ENCODE measurements at regions not wholly inside any gene's neighbourhood (a gene's known extent, or its start where the extent isn't known, plus 50 kb on each side); places are given as distances from the start of the nearest gene placed in this dataset.
"Not testable (repeated sequence)": the region's sequence is repeated elsewhere in the genome, so short reads cannot be mapped to it uniquely, and the experiment has no call there.

GRCh38 chr4:126526335-126526734, 1106.4 kb upstream of the INTU start:
- no peak for DNase-seq (ENCODE audit: low read depth)

DNA sequence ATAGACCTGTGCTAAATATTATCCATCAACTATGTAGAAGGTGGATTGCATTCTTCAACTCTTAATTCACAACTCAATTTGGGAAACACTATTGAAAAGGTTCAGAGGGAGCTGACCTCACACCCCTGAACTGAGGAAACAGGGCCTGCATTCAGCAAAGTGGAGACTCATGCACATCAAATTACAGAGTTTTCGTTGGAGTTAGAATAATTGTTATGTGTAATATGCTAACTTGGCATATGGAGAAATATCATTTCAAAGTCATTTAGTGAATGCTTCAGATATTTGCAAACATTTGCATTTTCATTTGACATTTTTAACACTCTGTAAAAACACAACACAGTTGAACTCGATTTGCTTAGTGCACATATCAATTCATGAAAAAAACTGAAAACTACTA, 1102.8 kb upstream of the INTU start:
- DNase-seq (ENCODE audit: low read depth): no peak

GRCh38 chr4:126530996-126531585, 1101.7 kb upstream of the INTU start:
- DNase-seq (ENCODE audit: low read depth): no peak

DNA sequence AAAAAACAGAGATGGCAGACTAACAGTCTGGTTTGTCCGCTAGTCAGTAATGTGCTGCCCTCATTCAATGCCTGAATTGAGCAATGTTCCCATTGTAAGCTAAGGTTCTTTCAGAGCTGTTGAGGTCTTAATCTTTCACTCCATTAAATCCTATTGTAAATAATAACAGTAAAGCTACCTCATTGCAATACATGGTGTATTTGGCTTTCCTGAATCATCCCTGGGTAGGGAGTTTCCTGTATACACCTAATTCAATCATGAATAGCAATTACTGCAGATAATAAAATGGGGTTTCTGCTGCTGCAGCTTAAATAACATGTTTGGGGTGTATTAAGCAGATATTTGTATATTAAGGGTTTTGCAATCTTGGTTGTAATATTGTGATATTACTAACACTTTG, 1100.2 kb upstream of the INTU start:
- DNase-seq (ENCODE audit: low read depth): no peak

- DNase-seq (ENCODE audit: low read depth): no peak
These were observed 1099.5 kb upstream of the INTU start for GRCh38 chr4:126533146-126533805.

DNA sequence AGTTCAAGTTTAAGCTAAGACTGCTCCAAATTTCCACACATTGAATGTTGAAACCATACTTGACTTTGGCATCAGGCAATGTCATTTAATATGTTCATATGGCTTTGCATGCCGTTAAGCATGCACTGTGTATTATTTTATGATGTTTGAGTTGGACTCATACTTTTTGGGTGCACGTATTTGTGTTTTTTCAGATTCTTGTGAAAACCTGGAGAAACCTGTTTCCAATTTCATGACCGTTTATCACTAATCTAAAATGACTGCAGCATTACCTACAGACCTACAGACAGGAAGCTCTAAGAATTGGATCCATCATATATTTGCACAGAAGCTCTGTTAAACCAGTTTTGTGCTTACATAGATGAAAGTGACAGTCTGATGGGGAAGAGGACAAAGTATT, 1093.0 kb upstream of the INTU start:
- no peak for DNase-seq (ENCODE audit: low read depth)

DNA sequence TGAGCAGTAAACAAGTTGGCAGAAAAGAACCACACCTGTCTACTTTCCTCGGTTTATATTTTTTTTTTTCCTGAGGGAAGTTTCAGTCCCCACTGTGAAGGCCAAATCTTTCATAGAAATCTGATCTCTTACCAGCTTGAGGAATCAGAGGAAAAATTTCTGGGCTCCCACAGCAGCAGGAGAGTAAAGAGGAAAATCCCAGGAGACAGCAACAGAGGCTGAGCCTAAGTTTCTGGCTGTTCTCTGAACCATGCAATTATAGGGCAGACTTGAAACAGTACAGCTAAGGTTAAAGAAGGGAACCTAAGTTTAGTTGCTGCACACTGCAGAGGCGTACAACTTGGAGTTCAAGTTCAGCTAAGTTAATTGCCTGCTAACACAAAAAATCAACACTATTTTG, 1090.9 kb upstream of the INTU start:
- DNase-seq (ENCODE audit: low read depth): no peak

DNA sequence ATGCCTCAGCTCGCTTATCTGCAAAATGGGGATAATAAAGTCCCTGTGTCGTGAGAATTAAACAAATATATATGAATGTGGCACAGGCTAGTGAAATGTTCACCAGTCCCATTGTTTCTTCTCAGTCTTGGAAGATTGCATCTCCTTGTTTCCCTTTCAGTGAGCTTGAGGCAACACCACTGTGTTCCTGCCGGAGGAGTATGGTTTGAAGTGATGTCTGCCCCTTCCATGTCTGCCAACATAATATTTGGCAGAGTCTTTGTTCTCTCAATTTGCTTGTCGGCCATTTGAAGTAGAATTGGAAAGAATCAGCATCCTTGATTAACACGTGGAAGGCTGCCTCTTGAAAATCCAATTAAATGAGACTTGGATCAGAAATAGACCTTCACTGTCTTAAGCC, 1088.5 kb upstream of the INTU start:
- no peak for DNase-seq (ENCODE audit: low read depth)

DNA sequence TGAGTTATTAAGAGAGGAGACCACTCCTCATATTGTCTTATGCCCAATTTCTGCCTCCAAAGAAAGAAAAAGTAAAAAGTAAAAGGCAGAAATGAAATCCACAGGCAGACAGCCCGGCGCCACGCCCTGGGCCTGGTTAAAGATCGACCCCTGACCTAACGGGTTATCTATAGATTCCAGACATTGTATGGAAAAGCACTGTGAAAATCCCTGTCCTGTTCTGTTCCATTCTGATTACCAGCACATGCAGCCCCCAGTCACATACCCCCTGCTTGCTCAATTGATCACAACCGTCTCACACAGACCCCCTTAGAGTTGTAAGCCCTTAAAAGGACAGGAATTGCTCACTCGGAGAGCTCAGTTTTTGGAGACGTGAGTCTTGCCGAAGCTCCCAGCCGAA, 1086.6 kb upstream of the INTU start:
- not testable (repeated sequence) for DNase-seq (ENCODE audit: low read depth)

- DNase-seq (ENCODE audit: low read depth): no peak
These were observed 1085.4 kb upstream of the INTU start for GRCh38 chr4:126547352-126547751.

- no peak for DNase-seq (ENCODE audit: low read depth)
These were observed 1083.9 kb upstream of the INTU start for GRCh38 chr4:126548890-126549289.

- no peak for DNase-seq (ENCODE audit: low read depth)
These were observed 1080.4 kb upstream of the INTU start for GRCh38 chr4:126552321-126552720.

DNA sequence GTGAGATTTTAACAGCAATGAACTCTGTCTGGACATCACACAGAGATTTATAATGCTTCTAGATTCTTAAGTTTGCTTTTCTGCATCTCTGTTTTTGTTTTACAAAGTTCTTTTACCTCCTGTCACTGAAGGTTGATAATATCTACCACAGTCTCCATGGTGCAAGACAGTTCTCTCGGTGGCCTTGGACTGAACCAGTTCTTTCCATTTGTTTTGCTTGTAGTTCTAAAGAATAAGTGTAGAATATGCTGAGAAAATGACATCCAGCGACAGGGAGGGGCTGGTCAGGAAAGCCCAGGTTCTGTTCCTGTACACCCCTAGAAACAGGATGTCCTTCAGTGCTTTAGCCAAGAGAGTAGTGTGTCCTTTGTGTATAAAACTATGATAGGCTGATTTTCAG, 1079.5 kb upstream of the INTU start:
- no peak for DNase-seq (ENCODE audit: low read depth)

- DNase-seq (ENCODE audit: low read depth): no peak
These were observed 1074.2 kb upstream of the INTU start for GRCh38 chr4:126558596-126558995.

DNA sequence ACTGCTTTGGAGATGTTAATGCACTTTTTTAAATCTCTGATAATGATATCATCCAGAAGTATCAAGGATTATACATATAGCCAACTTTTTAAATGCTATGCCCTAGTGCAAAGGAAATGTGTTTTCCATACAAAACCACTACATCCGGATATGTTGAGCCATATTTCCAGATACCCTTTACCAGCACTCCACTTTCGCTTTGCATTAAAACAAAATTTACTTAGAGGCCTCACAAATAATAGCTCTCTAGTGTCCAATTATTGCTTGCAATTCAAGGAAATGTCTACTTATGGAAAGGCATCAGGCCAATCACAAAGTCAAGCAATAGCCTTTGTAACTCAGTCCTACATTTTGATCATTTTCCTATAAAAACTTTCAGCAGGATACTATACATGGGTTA, 1072.8 kb upstream of the INTU start:
- no peak for DNase-seq (ENCODE audit: low read depth)

- DNase-seq (ENCODE audit: low read depth): no peak
These were observed 1072.0 kb upstream of the INTU start for GRCh38 chr4:126560794-126561193.

- DNase-seq (ENCODE audit: low read depth): no peak
These were observed 1069.4 kb upstream of the INTU start for GRCh38 chr4:126563389-126563788.

- DNase-seq (ENCODE audit: low read depth): no peak
These were observed 1068.4 kb upstream of the INTU start for GRCh38 chr4:126564283-126564854.

DNA sequence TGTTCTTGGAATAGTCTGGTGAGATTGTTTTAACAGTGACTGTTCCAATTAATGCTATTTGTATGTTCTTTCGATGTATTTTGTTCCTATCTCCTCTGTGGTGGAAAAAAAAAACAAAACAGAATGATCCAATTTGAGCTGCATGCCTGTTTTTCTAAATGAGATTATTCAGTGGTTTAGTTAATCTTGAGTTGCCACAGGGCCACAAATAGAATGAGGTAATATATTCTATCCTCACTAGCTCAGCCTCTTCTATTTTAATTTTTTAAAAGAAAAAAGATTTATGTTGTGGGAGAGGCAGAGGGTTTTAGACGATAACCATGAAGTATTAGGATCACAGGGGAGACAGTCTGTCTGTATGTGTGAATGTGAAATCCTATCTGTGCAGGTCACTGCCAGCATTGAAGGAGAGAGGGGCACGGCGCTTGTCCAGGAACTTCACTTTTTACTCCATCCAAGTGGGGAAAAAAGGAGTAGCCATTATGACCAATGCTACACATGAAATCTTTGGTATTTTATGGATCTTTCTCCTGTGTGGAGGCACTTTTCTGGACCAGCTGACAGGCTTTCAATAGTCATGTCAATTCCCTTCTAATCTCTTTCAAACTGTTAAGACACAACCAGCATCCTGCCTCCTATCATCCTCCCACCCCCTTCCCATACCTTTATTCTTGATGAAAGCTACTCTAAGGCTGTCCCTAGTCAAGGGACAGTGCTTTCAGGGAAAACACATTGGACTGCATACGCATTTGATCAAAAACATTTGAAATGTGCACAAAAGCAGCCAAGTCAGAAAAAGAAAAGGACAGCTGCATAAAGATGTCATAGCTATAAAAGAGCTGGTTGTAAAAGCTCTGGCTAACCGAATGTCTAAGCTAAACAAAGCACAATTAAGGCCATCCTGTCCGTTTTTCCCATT, 1063.8 kb upstream of the INTU start:
- no peak for DNase-seq (ENCODE audit: low read depth)

DNA sequence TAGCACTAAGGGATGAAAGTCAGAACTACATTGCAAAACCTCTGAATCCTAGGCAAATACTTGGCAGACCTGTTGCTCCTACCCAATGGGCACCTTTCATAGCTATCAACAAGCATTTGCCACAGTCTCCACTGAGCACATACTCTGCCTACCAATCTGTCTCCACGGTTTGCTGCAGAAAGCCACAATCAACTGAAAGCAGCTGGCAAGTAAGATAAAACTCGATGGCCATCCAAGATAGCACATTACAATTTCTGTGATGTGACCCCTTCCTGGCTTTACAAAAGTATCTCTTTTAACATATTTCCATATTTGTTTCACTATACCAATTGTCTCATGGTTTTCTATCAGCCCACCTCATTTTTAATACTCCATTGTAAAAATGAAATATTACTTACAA, 1060.5 kb upstream of the INTU start:
- no peak for DNase-seq (ENCODE audit: low read depth)

- DNase-seq (ENCODE audit: low read depth): no peak
These were observed 1050.0 kb upstream of the INTU start for GRCh38 chr4:126582737-126583136.

DNA sequence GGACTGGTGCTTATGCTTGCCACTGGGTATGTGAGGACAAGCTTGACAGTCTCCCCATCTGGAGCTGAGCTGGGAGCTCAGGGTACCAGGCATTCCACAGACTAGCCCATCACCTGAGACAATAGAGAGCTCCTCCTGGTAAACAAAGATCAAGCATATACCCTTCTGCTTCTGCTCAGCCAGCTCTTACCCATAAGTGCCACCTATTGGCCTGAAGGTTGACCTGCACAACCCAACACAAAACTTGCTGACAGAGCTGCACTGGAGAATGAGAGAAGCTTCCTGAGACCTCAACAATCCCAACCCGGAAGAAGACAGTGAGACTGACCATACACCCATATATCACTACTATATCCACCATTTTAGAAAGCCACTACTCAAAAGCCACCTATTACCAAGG, 1049.2 kb upstream of the INTU start:
- no peak for DNase-seq (ENCODE audit: low read depth)

GRCh38 chr4:126591583-126591982, 1041.2 kb upstream of the INTU start:
- DNase-seq (ENCODE audit: low read depth): no peak

Measured in activated T-cell treated with anti-CD3 and anti-CD28 coated beads for 48 hours (primary cell).